T-cell (primary cell): ENCODE measurements at regions not wholly inside any gene's neighbourhood (a gene's known extent, or its start where the extent isn't known, plus 50 kb on each side); places are given as distances from the start of the nearest gene placed in this dataset.
"Not testable (repeated sequence)": the region's sequence is repeated elsewhere in the genome, so short reads cannot be mapped to it uniquely, and the experiment has no call there.

Experiments used
- ATAC-seq, 4 experiments: fragments of 200-7000 bp in 3 of 4; fragments of 150-1000 bp in 1 of 4; cut with Tn5 transposase; replicated peaks in 1 of 4; 1 replicate in 3 of 4; 2 replicates in 1 of 4; pipeline ENCODE4 v1.10.0; 2021; ENCODE audit warnings: moderate library complexity in 3 of 4, mild to moderate bottlenecking in 2 of 4, moderate number of reproducible peaks in 1 of 4
- CTCF ChIA-PET, 2 donors: fragments of 300-600 bp; sonication (Branson Sonifier 250); formaldehyde crosslinking; loops; one replicate each; lab custom pipeline; 2022; ENCODE audit warnings: antibody characterized with exemption in 2 of 2; lab: Charles Lee
- POLR2A ChIA-PET, 2 donors: fragments of 300-600 bp; sonication (Branson Sonifier 250); formaldehyde crosslinking; loops; one replicate each; lab custom pipeline; 2022; ENCODE audit warnings: antibody characterized with exemption in 2 of 2; lab: Charles Lee
- DNase-seq, 35 experiments: peaks; one replicate each; pipeline versions ENCODE4 v3.0.0 to v3.0.0-alpha.2; 2013 to 2023
- H3K27ac ChIP-seq: one replicate; pipeline ENCODE4 v1.5.1; 2013; ENCODE audit warnings: low read length
- H3K27me3 ChIP-seq, 2 experiments: replicated peaks in 1 of 2; 1 replicate in 1 of 2; 2 replicates in 1 of 2; pipeline versions ENCODE4 v1.6.1 to v1.7.0; 2013; ENCODE audit warnings: low read length in 1 of 2, mixed read lengths in 1 of 2; ENCODE audit not compliant: control insufficient read depth in 2 of 2, insufficient read depth in 2 of 2; ENCODE audit errors: extremely low read depth in 1 of 2
- H3K36me3 ChIP-seq, 2 donors: 1 replicate in 1 of 2; 2 replicates in 1 of 2; pipeline versions ENCODE4 v1.6.1 to v1.7.0; 2013; ENCODE audit warnings: low read length in 1 of 2; ENCODE audit not compliant: control insufficient read depth in 2 of 2, insufficient read depth in 1 of 2; ENCODE audit errors: extremely low read depth in 1 of 2
- H3K4me1 ChIP-seq, 2 experiments: 1 replicate in 1 of 2; 2 replicates in 1 of 2; pipeline versions ENCODE4 v1.6.1 to v1.7.0; 2013; ENCODE audit warnings: low read length in 2 of 2, mixed read lengths in 1 of 2; ENCODE audit not compliant: insufficient read depth in 2 of 2, control insufficient read depth in 1 of 2; ENCODE audit errors: extremely low read depth in 1 of 2
- H3K4me3 ChIP-seq, 2 donors: 1 replicate in 1 of 2; 2 replicates in 1 of 2; pipeline versions ENCODE4 v1.5.1 to v1.7.0; 2013; ENCODE audit warnings: mild to moderate bottlenecking in 2 of 2, low read length in 1 of 2, moderate library complexity in 1 of 2; ENCODE audit not compliant: control insufficient read depth in 1 of 2; ENCODE audit errors: extremely low read depth in 1 of 2
- H3K9me3 ChIP-seq: 2 replicates; pipeline ENCODE4 v1.7.0; 2013
- H3K27ac Mint-ChIP-seq, 2 donors: one replicate each; pipeline ENCODE4 v1.8.0; 2020 to 2021; ENCODE audit warnings: mild to moderate bottlenecking in 2 of 2, mixed read lengths in 2 of 2
- H3K27me3 Mint-ChIP-seq, 2 donors: one replicate each; pipeline ENCODE4 v1.8.0; 2021 to 2022; ENCODE audit warnings: mixed read lengths in 2 of 2
- H3K36me3 Mint-ChIP-seq: one replicate; pipeline ENCODE4 v1.8.0; 2021; ENCODE audit warnings: mixed read lengths
- H3K4me1 Mint-ChIP-seq, 3 donors: one replicate each; pipeline ENCODE4 v1.8.0; 2020 to 2022; ENCODE audit warnings: mixed read lengths in 3 of 3, mild to moderate bottlenecking in 1 of 3
- H3K4me3 Mint-ChIP-seq, 3 donors: one replicate each; pipeline ENCODE4 v1.8.0; 2020 to 2022; ENCODE audit warnings: mild to moderate bottlenecking in 3 of 3, mixed read lengths in 3 of 3, moderate library complexity in 3 of 3
- H3K9me3 Mint-ChIP-seq, 3 donors: one replicate each; pipeline ENCODE4 v1.8.0; 2020 to 2022; ENCODE audit warnings: mixed read lengths in 3 of 3
- WGBS: methylation state at CpG from one replicate; pipeline ENCODE4 v1.1.5; 2013; ENCODE audit warnings: missing lambda C conversion rate; ENCODE audit not compliant: insufficient coverage; 5-methylcytosine and 5-hydroxymethylcytosine counted together

DNA sequence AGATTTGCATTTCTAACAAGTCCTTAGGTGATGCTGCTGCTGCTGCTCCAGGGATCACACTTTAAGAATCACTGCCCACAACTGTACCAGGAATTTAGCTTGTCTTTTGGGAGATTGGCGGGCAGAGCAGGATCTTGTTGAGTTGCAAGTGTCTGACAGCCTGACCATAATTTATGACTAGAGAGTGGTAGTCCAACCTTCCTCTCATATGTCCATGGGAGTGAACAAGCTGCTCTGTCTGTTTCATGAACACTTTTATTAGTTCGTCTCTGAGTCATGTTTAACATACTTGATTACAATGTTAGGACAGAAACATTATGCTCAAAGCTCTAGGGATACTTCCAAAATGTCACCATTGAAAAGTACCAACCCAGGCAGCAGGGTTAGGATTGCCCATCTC, 169.6 kb downstream of the TGFB2 start:
- WGBS = 100% methylated on average over 1 of the region's 2 CpGs
- Histone ChIP-seq H3K36me3 (no peaks in the 10 kb centered on the region), H3K27me3 (peaks cover 0 to 3% of the 10 kb centered on the region in 2 experiments), H3K4me1 (no peaks in the 10 kb centered on the region), H3K27ac (no peak overlapping the region), H3K9me3 (no peaks in the 10 kb centered on the region), H3K4me3 (no peak overlapping the region)
- no peak overlapping the region for H3K27ac Mint-ChIP-seq
- no peak overlapping the region for H3K4me3 Mint-ChIP-seq
- ATAC-seq (no peak), DNase-seq (no peak)
- H3K36me3 Mint-ChIP-seq = no peaks in the 10 kb centered on the region
- peaks cover 0 to 5% of the 10 kb centered on the region in 2 donors for H3K27me3 Mint-ChIP-seq
- H3K9me3 Mint-ChIP-seq = no peaks in the 10 kb centered on the region
- ChIA-PET POLR2A (interaction anchor here in 1 of 2 donors (0.6 kb wide), 1 partner anchor 12 kb away, joined by 4 read pairs; no protein-coding TSS in a partner anchor), CTCF (no interaction called here)
- no peaks in the 10 kb centered on the region for H3K4me1 Mint-ChIP-seq

DNA sequence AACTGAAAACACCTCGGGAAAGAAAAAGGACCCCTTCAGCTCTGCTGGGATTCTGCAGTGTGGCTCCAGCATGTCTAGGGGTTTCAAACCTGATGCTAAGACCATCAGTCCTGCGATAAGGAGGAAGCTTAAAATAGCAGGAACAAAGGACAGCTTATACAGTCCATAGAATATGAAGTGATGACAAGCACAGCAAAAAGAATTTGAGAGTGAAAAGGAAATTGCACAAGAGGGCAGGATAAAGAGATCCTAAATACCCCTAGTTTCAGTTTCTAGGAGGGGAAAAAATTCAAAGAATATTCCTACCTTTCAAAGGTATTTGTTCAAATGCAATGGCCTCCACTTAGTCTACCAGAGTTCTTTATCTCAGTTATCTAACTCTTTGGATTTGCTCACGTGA, 171.4 kb downstream of the TGFB2 start:
- Mint-ChIP-seq H3K9me3 (no peaks in the 10 kb centered on the region), H3K36me3 (no peaks in the 10 kb centered on the region), H3K27ac (no peak overlapping the region), H3K4me3 (no peak overlapping the region), H3K4me1 (no peaks in the 10 kb centered on the region), H3K27me3 (peaks cover 0 to 5% of the 10 kb centered on the region in 2 donors)
- CTCF ChIA-PET = interaction anchor here in 1 of 2 donors (0.9 kb wide), 1 partner anchor 13 kb away, joined by 3 read pairs; no protein-coding TSS in a partner anchor
- Histone ChIP-seq H3K9me3 (no peaks in the 10 kb centered on the region), H3K4me3 (no peak overlapping the region), H3K4me1 (no peaks in the 10 kb centered on the region), H3K27me3 (peaks cover 0 to 8% of the 10 kb centered on the region in 2 experiments), H3K36me3 (no peaks in the 10 kb centered on the region), H3K27ac (no peak overlapping the region)
- DNase-seq = no peak
- 43% methylated on average over 1 of the region's 3 CpGs for WGBS
- ATAC-seq = no peak
- POLR2A ChIA-PET = no interaction called here

DNA sequence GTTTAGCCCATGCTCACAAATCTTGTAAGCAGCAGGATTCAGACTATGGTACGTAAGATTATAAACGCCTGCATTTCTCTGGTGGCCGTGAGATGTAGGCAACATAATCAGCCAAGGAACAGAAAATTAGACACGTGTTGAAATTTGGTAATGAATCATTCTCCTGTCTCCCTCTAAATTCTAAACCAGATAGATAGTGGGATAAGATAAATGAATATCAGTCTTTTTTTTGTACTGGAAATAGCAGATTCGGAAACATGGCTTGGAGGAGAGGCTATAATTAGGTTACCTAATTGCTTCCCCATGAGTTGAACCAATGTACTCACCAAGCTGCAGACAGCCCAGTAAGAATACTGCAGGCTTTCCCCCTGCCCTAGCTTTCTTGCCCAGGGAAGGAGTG, 172.3 kb downstream of the TGFB2 start:
- no peaks in the 10 kb centered on the region for H3K36me3 ChIP-seq
- no peak overlapping the region for H3K27ac Mint-ChIP-seq
- ATAC-seq (no peak), DNase-seq (no peak)
- no peaks in the 10 kb centered on the region for H3K4me1 ChIP-seq
- H3K27me3 Mint-ChIP-seq = peaks cover 0 to 5% of the 10 kb centered on the region in 2 donors
- peaks cover 0 to 8% of the 10 kb centered on the region in 2 experiments for H3K27me3 ChIP-seq
- H3K4me3 ChIP-seq = no peak overlapping the region
- H3K4me3 Mint-ChIP-seq = no peak overlapping the region
- no peaks in the 10 kb centered on the region for H3K9me3 Mint-ChIP-seq
- no peaks in the 10 kb centered on the region for H3K36me3 Mint-ChIP-seq
- no CpG with 5 or more reads among the region's 5 CpGs for WGBS
- no peaks in the 10 kb centered on the region for H3K9me3 ChIP-seq
- ChIA-PET CTCF (interaction anchor here in 1 of 2 donors (0.9 kb wide), 1 partner anchor 12 kb away, joined by 3 read pairs; no protein-coding TSS in a partner anchor), POLR2A (no interaction called here)
- H3K4me1 Mint-ChIP-seq = no peaks in the 10 kb centered on the region
- no peak overlapping the region for H3K27ac ChIP-seq

DNA sequence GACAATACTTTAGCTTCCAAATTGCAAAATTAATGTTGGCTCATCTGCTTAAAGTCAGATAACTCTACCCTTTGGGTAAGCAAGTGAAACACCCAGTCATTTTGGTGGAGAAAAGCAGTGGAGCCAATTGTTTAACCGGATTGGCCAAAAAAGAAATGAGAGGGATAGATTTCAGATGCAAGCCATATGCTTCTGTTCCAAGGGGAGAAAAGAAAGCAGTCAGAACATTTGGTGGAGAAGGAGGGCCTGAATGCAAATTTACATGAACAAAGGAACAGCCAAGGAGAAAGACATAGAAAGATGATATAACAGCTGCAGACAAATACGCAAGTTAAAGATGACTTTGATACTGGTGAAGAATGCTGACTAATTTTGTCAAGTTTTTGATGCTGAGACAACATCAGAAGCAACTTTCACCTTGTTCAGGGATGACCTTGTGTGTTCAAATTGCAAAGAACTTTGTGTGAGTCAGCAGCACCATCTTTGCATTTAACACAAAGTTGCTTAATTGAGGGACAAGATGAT, 173.1 kb downstream of the TGFB2 start:
- Mint-ChIP-seq H3K9me3 (no peaks in the 10 kb centered on the region), H3K27me3 (peaks cover 2 to 5% of the 10 kb centered on the region in 2 donors), H3K4me1 (no peaks in the 10 kb centered on the region), H3K27ac (no peak overlapping the region), H3K36me3 (no peaks in the 10 kb centered on the region), H3K4me3 (no peak overlapping the region)
- Histone ChIP-seq H3K4me3 (no peak overlapping the region), H3K27me3 (peaks cover 0 to 8% of the 10 kb centered on the region in 2 experiments), H3K4me1 (no peaks in the 10 kb centered on the region), H3K27ac (no peak overlapping the region), H3K36me3 (no peaks in the 10 kb centered on the region), H3K9me3 (no peaks in the 10 kb centered on the region)
- ChIA-PET CTCF (no interaction called here), POLR2A (no interaction called here)
- WGBS = 85% methylated on average over 2 of the region's 2 CpGs
- DNase-seq (no peak), ATAC-seq (no peak)

DNA sequence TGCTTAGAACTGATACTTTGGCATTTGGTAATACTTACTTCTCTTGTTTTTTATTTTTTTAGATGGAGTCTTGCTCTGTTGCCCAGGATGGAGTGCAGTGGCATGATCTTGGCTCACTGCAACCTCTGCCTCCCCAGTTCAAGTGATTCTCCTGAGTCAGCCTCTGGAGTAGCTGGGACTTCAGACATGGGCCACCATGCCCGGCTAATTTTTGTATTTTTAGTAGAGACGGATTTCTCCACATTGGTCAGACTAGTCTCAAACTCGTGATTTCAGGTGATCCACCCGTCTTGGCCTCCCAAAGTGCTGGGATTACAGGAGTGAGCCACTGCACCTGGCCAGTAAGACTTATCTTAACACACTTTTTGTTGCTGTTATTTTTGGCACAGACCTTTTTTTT, 175.5 kb downstream of the TGFB2 start:
- H3K4me1 Mint-ChIP-seq, ATAC-seq, H3K27ac Mint-ChIP-seq, H3K36me3 Mint-ChIP-seq, H3K27me3 ChIP-seq, H3K4me1 ChIP-seq, H3K4me3 Mint-ChIP-seq, H3K9me3 Mint-ChIP-seq, POLR2A ChIA-PET, H3K4me3 ChIP-seq, H3K27me3 Mint-ChIP-seq, DNase-seq, H3K9me3 ChIP-seq, H3K36me3 ChIP-seq, H3K27ac ChIP-seq: not testable (repeated sequence)
- 86% methylated on average over 4 of the region's 4 CpGs for WGBS
- CTCF ChIA-PET = interaction anchor here in 1 of 2 donors (1.7 kb wide), 1 partner anchor 191 kb away, joined by 4 read pairs; no protein-coding TSS in a partner anchor

DNA sequence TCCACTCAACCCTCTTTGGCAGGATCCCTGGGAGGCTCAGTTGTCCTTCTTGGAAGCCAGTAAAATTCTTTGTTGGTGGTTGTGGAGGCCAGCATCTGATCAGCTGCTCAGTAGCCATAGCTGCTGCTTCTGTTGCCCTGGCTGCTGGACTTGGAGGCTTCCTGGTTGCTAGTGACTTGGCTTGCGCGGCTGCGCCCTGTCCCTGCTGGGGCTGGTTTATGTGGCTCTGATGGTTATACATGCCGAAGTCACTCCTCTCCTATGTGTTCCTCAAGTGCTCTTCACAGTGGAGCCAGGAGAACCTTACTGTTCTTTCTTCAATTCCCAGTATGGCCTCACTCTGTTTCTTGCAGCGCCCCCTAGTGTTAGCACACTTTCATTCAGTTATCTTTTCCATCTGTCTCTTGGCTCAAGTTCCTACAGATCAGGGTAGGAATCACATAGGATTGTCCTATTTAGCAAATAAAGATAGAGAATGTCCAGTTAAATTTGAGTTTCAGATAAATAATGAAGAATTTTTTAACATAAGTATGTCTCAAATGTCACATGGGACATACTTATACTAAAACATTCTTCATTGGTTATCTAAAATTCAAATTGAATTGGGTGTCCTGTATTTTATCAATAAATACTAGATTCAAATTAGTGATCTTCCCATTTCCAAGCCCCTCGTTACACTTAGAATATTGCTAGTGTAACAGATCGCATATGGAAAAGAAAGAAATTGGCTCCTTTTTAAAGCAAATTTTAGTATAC, 176.5 kb downstream of the TGFB2 start:
- 93% methylated on average over 2 of the region's 7 CpGs for WGBS
- H3K9me3 ChIP-seq = no peaks in the 10 kb centered on the region
- H3K27me3 Mint-ChIP-seq = peaks cover 0 to 5% of the 10 kb centered on the region in 2 donors
- H3K27ac ChIP-seq = no peak overlapping the region
- H3K4me3 ChIP-seq = no peak overlapping the region
- DNase-seq = peak in 12 of 35 experiments; percentile 0 to 33 (median 4)
- no peak for ATAC-seq
- H3K27me3 ChIP-seq = peaks cover 0 to 5% of the 10 kb centered on the region in 2 experiments
- CTCF ChIA-PET = interaction anchor here in 1 of 2 donors (0.7 to 1.7 kb wide), 2 partner anchors 50 to 192 kb away, joined by 3 to 4 read pairs; no protein-coding TSS in a partner anchor
- H3K4me1 ChIP-seq = no peaks in the 10 kb centered on the region
- H3K4me3 Mint-ChIP-seq = no peak overlapping the region
- H3K36me3 Mint-ChIP-seq = no peaks in the 10 kb centered on the region
- POLR2A ChIA-PET = interaction anchor here in 1 of 2 donors (0.6 kb wide), 1 partner anchor 23 kb away, joined by 3 read pairs; no protein-coding TSS in a partner anchor
- no peak overlapping the region for H3K27ac Mint-ChIP-seq
- H3K9me3 Mint-ChIP-seq = no peaks in the 10 kb centered on the region
- no peaks in the 10 kb centered on the region for H3K4me1 Mint-ChIP-seq
- no peaks in the 10 kb centered on the region for H3K36me3 ChIP-seq
